ENCODE measurements at regions not wholly inside any gene's neighbourhood (a gene's known extent, or its start where the extent isn't known, plus 50 kb on each side); places are given as distances from the start of the nearest gene placed in this dataset.

GRCh38 chr6:85828973-85829372 is 186.3 kb upstream of the SYNCRIP start:
- intact Hi-C loops (cut with DNase I): no loop called here
- Histone ChIP-seq H3K27me3 (no peaks in the 10 kb centered on the region), H3K4me1 (no peaks in the 10 kb centered on the region), H3K27ac (no peak overlapping the region), H3K36me3 (no peaks in the 10 kb centered on the region), H3K9me3 (no peaks in the 10 kb centered on the region), H3K4me3 (no peak overlapping the region), H3K9ac (ENCODE audit: low read depth in 2 of 2, low read length in 2 of 2) (no peak overlapping the region)
- no peak for DNase-seq
- TF ChIP-seq, protein P1, sequence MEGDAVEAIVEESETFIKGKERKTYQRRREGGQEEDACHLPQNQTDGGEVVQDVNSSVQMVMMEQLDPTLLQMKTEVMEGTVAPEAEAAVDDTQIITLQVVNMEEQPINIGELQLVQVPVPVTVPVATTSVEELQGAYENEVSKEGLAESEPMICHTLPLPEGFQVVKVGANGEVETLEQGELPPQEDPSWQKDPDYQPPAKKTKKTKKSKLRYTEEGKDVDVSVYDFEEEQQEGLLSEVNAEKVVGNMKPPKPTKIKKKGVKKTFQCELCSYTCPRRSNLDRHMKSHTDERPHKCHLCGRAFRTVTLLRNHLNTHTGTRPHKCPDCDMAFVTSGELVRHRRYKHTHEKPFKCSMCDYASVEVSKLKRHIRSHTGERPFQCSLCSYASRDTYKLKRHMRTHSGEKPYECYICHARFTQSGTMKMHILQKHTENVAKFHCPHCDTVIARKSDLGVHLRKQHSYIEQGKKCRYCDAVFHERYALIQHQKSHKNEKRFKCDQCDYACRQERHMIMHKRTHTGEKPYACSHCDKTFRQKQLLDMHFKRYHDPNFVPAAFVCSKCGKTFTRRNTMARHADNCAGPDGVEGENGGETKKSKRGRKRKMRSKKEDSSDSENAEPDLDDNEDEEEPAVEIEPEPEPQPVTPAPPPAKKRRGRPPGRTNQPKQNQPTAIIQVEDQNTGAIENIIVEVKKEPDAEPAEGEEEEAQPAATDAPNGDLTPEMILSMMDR (IDR thresholded peaks at IDR 0.05): no peak

GRCh38 chr6:85826997-85827396 is 184.3 kb upstream of the SYNCRIP start:
- no peak overlapping the region for H3K4me3 ChIP-seq

DNA sequence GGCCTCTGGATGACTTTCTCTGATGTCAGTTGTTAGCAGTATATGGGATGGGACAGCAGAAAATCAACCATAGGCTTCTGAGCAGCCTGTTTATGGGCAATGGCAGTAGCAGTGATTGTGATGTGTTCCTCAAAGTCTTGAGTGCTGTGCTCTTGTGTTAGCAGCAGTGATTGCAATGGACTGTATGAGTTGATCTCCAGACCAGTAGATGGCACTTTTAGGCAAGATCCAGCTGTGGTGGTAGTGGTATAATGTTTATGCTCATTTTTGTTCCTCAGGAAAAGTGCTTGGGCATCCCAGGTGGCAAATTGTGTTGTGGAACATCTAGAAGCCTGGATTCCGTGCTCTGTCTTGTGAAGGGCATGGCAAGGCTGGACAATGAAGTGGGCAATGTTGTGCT is 181.6 kb upstream of the SYNCRIP start:
- Histone ChIP-seq H3K9me3 (no peaks in the 10 kb centered on the region), H3K4me1 (no peaks in the 10 kb centered on the region), H3K27me3 (no peaks in the 10 kb centered on the region), H3K4me3 (no peak overlapping the region), H3K36me3 (no peaks in the 10 kb centered on the region), H3K27ac (no peak overlapping the region), H3K9ac (ENCODE audit: low read depth in 2 of 2, low read length in 2 of 2) (no peak overlapping the region)
- DNase-seq: no peak
- TF ChIP-seq, protein P1 (IDR thresholded peaks at IDR 0.05): no peak
- intact Hi-C loops (cut with DNase I): no loop called here

More at GRCh38 chr6:85826997-85827396, 184.3 kb upstream of the SYNCRIP start:
- Histone ChIP-seq H3K9me3 (no peaks in the 10 kb centered on the region), H3K27me3 (no peaks in the 10 kb centered on the region), H3K9ac (ENCODE audit: low read depth in 2 of 2, low read length in 2 of 2) (no peak overlapping the region), H3K36me3 (no peaks in the 10 kb centered on the region), H3K27ac (no peak overlapping the region), H3K4me1 (no peaks in the 10 kb centered on the region)
- DNase-seq: no peak
- TF ChIP-seq, protein P1 (IDR thresholded peaks at IDR 0.05): no peak
- intact Hi-C loops (cut with DNase I): no loop called here

DNA sequence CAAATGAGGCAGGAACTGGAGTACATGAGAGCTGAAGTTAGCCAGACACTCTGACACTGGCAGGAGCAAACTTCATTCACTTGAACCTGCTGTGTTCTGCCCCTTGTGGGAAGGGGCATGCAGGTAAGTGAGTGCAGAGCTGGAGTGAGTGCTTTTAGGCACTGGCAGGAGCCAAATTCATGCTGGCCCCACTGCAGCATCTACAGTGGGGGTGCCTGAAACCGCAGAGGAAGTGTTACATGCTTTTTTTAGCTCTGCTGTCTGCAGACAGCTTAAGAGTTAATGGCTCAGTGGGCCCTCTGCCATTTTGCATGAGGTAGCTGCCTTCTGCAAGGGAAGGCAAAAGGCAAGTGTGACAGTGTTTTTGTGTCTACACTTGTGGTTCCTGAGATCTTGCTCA is 167.9 kb upstream of the SYNCRIP start:
- no peak overlapping the region for H3K9ac ChIP-seq (ENCODE audit: low read depth in 2 of 2, low read length in 2 of 2)
- H3K27me3 ChIP-seq: no peaks in the 10 kb centered on the region
- H3K4me1 ChIP-seq: no peaks in the 10 kb centered on the region
- TF ChIP-seq, protein P1 (IDR thresholded peaks at IDR 0.05): no peak
- no peaks in the 10 kb centered on the region for H3K36me3 ChIP-seq
- no peak for DNase-seq
- intact Hi-C loops (cut with DNase I): no loop called here
- no peak overlapping the region for H3K27ac ChIP-seq
- H3K9me3 ChIP-seq: no peaks in the 10 kb centered on the region
- H3K4me3 ChIP-seq: no peak overlapping the region

DNA sequence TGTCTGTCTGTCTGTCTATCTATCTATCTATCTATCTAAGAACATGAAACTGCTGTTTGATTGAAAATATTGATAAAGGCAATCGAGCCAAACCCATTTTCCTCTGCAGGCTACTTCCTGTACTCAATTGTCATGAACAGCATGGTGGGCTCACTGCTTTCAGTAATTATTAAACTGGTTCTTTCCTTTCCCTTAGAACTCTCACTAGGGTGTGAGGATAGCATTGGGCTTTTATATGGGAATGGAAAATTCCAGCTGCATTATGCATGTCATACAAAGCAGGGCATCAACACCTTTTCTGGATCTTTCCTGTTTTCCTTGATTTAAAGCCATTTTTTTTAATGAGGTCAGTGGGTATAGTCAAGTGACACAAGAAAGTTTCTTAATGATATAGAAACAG is 161.0 kb upstream of the SYNCRIP start:
- Histone ChIP-seq H3K9ac (ENCODE audit: low read depth in 2 of 2, low read length in 2 of 2) (no peak overlapping the region), H3K27me3 (no peaks in the 10 kb centered on the region), H3K4me3 (no peak overlapping the region)

More for the DNA sequence above, 161.0 kb upstream of the SYNCRIP start:
- Histone ChIP-seq H3K27ac (no peak overlapping the region), H3K4me1 (no peaks in the 10 kb centered on the region), H3K9me3 (no peaks in the 10 kb centered on the region), H3K36me3 (no peaks in the 10 kb centered on the region)
- intact Hi-C loops (cut with DNase I): no loop called here
- DNase-seq: no peak
- TF ChIP-seq, protein P1 (IDR thresholded peaks at IDR 0.05): no peak

Measured in colonic mucosa (tissue), 4 donors.